HepG2 (cell line): ENCODE measurements at regions not wholly inside any gene's neighbourhood (a gene's known extent, or its start where the extent isn't known, plus 50 kb on each side); places are given as distances from the start of the nearest gene placed in this dataset.

Source experiments
- ATAC-seq: fragments of 200-7000 bp; cut with Tn5 transposase; 3 replicates; pipeline ENCODE4 v1.9.1; 2020; ENCODE audit warnings: mild to moderate bottlenecking, moderate library complexity
- BruUV-seq: library from RNA; stranded (reverse); fragments of 400-500 nt; replicated peaks from 2 replicates; lab custom pipeline; 2021; lab: Mats Ljungman, UMichigan
- CTCF ChIA-PET: fragments of 300-600 bp; formaldehyde crosslinking; extraction: SDS; loops from one replicate; lab custom pipeline; 2021; ENCODE audit warnings: low total read pairs, inconsistent platforms, low intra/inter-chr PET ratio; lab: Yijun Ruan, JAX
- POLR2A ChIA-PET: fragments of 350-600 bp; sonication (Branson Sonifier 250); formaldehyde crosslinking; loops from one replicate; lab custom pipeline; 2020; ENCODE audit warnings: antibody characterized with exemption, inconsistent platforms; lab: Yijun Ruan, JAX
- DNase-seq: peaks from one replicate; pipeline ENCODE4 v3.0.0-alpha.2; 2015; ENCODE audit warnings: low spot score
- FAIRE-seq: peaks from 3 replicates; lab custom pipeline; 2011; peaks lifted over from hg19 to GRCh38; lab: Jason Lieb, UNC
- H2AFZ ChIP-seq: one replicate; pipeline ENCODE4 v1.6.1; 2011; ENCODE audit warnings: low read length, inconsistent platforms
- H3K27ac ChIP-seq: fragments of 300-600 bp; 3 replicates; pipeline ENCODE4 v1.8.0; 2011; ENCODE audit warnings: mixed run types, mild to moderate bottlenecking, mixed read lengths, low read length, inconsistent platforms; ENCODE audit not compliant: insufficient read depth; ENCODE audit errors: extremely low read length
- H3K27me3 ChIP-seq, 2 experiments: fragments of 200-600 bp in 1 of 2; 2 replicates in 1 of 2; 3 replicates in 1 of 2; pipeline versions ENCODE4 v1.6.0 to v1.8.0; 2011; ENCODE audit warnings: low read length in 2 of 2, mild to moderate bottlenecking in 2 of 2, moderate library complexity in 2 of 2, inconsistent platforms in 1 of 2; ENCODE audit not compliant: insufficient read depth in 2 of 2, control insufficient read depth in 1 of 2
- H3K36me3 ChIP-seq, 2 experiments: fragments of 200-600 bp in 1 of 2; replicated peaks in 1 of 2; 2 replicates in 1 of 2; 3 replicates in 1 of 2; pipeline versions ENCODE4 v1.5.1 to v1.8.0; 2011; ENCODE audit warnings: low read length in 2 of 2, inconsistent platforms in 1 of 2; ENCODE audit not compliant: insufficient read depth in 2 of 2, control insufficient read depth in 1 of 2
- H3K4me1 ChIP-seq: 2 replicates; pipeline ENCODE4 v1.5.1; 2012; ENCODE audit warnings: low read length, inconsistent platforms; ENCODE audit not compliant: insufficient read depth
- H3K4me2 ChIP-seq: 2 replicates; pipeline ENCODE4 v1.6.0; 2011; ENCODE audit warnings: low read depth, low read length, inconsistent platforms
- H3K4me3 ChIP-seq, 3 experiments: fragments of 200-600 bp in 1 of 3; sonication (generic), shearing (Covaris generic) in 1 of 3; replicated peaks in 1 of 3; 2 replicates each; pipeline ENCODE4 v1.5.1; 2011 to 2016; ENCODE audit warnings: low read length in 3 of 3, inconsistent platforms in 2 of 3, low read depth in 2 of 3, mild to moderate bottlenecking in 2 of 3, control low read depth in 1 of 3, mixed read lengths in 1 of 3; ENCODE audit not compliant: insufficient read depth in 1 of 3
- H3K79me2 ChIP-seq: one replicate; pipeline ENCODE4 v1.6.1; 2011; ENCODE audit warnings: low read length, inconsistent platforms; ENCODE audit not compliant: insufficient read depth
- H3K9ac ChIP-seq: 2 replicates; pipeline ENCODE4 v1.6.0; 2011; ENCODE audit warnings: mild to moderate bottlenecking, low read depth, low read length, inconsistent platforms; ENCODE audit not compliant: insufficient read depth
- H3K9me3 ChIP-seq: 2 replicates; pipeline ENCODE4 v1.5.1; 2012; ENCODE audit warnings: mild to moderate bottlenecking, low read length
- H4K20me1 ChIP-seq: 2 replicates; pipeline ENCODE4 v1.6.0; 2011; ENCODE audit warnings: inconsistent platforms, mild to moderate bottlenecking, low read length, moderate library complexity; ENCODE audit not compliant: insufficient read depth
- HDAC2 ChIP-seq: sonication (generic); formaldehyde crosslinking; IDR thresholded peaks from 2 replicates; pipeline ENCODE4 v1.4.0; 2020; ENCODE audit warnings: missing genetic modification reagents
- KDM5B ChIP-seq: sonication (generic); formaldehyde crosslinking; IDR thresholded peaks from 2 replicates; pipeline ENCODE4 v1.4.0; 2020; ENCODE audit warnings: missing genetic modification reagents, mild to moderate bottlenecking, borderline replicate concordance
- SMC3 ChIP-seq: IDR thresholded peaks from 2 replicates; pipeline ENCODE4 v1.6.1; 2011; ENCODE audit warnings: low read length, improper control_type of control experiment
- TCF7L2 ChIP-seq: IDR thresholded peaks from 2 replicates; pipeline ENCODE4 v1.6.1; 2011; ENCODE audit warnings: mild to moderate bottlenecking, low read depth, low read length, moderate library complexity
- ZFX ChIP-seq: sonication (generic); formaldehyde crosslinking; IDR thresholded peaks from 2 replicates; pipeline ENCODE4 v1.4.0; 2020; ENCODE audit warnings: mild to moderate bottlenecking, low read depth, missing genetic modification reagents, moderate library complexity
- ZNF547 ChIP-seq: sonication (generic); formaldehyde crosslinking; IDR thresholded peaks from 2 replicates; pipeline ENCODE4 v1.5.1; 2020; ENCODE audit warnings: mild to moderate bottlenecking, missing genetic modification reagents
- WGBS: methylation state at CpG from one replicate; pipeline ENCODE4 v1.1.6; 2017; ENCODE audit warnings: low lambda C conversion rate; 5-methylcytosine and 5-hydroxymethylcytosine counted together
- in situ Hi-C: cut with HindIII; loops from 2 replicates; pipeline ENCODE4 v1.10.0; 2017; ENCODE audit warnings: low pct_unique_long_range_greater_than_20kb; ENCODE audit not compliant: extremely low pct_ligation_motif_present
- intact Hi-C: fragments of 100-400 bp; cut with micrococcal nuclease; formaldehyde crosslinking; loops from one replicate; pipeline ENCODE4 v1.10.0; 2022; ENCODE audit not compliant: unreplicated experiment

DNA sequence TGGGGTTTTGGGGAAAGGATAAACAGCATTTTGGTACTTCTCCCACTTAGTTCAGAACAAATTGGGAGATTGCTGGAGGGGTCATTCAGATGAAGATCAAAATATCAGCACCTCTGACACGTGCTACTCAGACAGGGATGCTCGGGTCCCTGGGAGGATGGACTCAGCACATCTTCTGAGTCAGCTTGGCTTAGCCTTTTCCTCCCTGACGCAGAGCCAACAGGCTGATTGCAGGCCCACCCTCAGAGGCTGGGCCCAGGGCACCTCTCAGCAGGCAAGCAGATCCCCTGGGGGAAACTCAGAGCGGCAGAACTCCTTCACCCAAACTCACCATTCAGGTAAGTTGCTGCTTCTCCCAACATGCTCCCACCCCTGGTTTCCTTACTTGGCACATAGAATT is 304.9 kb downstream of the TLE3 start:
- intact Hi-C loops = no loop called here
- CTCF ChIA-PET = no interaction called here
- no peak overlapping the region for H3K9ac ChIP-seq
- no peaks in the 10 kb centered on the region for H3K9me3 ChIP-seq
- no peak overlapping the region for H3K4me2 ChIP-seq
- H3K4me3 ChIP-seq = no peak overlapping the region
- no peak overlapping the region for H2AFZ ChIP-seq
- FAIRE-seq = no peak
- no peaks in the 10 kb centered on the region for H4K20me1 ChIP-seq
- peaks cover 1 to 12% of the 10 kb centered on the region in 2 experiments; a peak in 4 of 5 replicates for H3K27me3 ChIP-seq
- TF ChIP-seq HDAC2 (CRISPR knock-in tag) (no peak), SMC3 (no peak), TCF7L2 (no peak)
- TF ChIP-seq, all 625 proteins: peak for 0
- no TSS peak for BruUV-seq
- no peaks in the 10 kb centered on the region for H3K79me2 ChIP-seq
- no peaks in the 10 kb centered on the region for H3K36me3 ChIP-seq
- no peaks in the 10 kb centered on the region for H3K4me1 ChIP-seq
- WGBS = 37% methylated on average over 3 of the region's 4 CpGs
- POLR2A ChIA-PET = no interaction called here
- DNase-seq = no peak
- no peak for ATAC-seq
- no peak overlapping the region for H3K27ac ChIP-seq
- in situ Hi-C loops = no loop called here

DNA sequence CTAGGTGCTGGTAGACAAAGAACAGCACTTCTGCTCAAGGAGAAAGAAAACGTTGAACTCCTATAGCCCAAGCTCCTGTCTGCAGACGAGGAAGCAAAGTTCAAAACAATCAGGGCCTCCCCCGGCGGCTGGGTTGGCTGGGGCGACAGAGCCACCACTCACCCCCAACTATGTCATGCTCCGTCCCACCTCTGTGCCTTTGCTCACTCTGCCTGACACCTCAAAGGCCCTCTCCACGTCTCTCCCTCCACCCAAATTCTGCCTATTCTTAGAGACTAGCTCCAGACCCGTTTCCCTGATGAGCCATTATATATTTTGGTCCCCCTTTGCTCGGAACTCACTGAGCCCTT is 304.3 kb downstream of the TLE3 start:
- H3K27ac ChIP-seq = no peak overlapping the region
- TF ChIP-seq ZFX (CRISPR knock-in tag) (no peak), KDM5B (CRISPR knock-in tag) (no peak), ZNF547 (no peak)
- TF ChIP-seq, all 625 proteins: peak for 0
- 14% methylated on average over 4 of the region's 9 CpGs for WGBS
- no TSS peak for BruUV-seq
- intact Hi-C loops (no loop called here), in situ Hi-C loops (no loop called here)
- no peaks in the 10 kb centered on the region for H3K79me2 ChIP-seq
- H2AFZ ChIP-seq = no peak overlapping the region
- H3K9ac ChIP-seq = no peak overlapping the region
- no peaks in the 10 kb centered on the region for H4K20me1 ChIP-seq
- ATAC-seq (no peak), FAIRE-seq (no peak), DNase-seq (no peak)
- H3K4me2 ChIP-seq = no peak overlapping the region
- CTCF ChIA-PET = no interaction called here
- peaks cover 1 to 9% of the 10 kb centered on the region in 2 experiments; a peak in 4 of 5 replicates for H3K27me3 ChIP-seq
- no peak overlapping the region for H3K4me3 ChIP-seq
- POLR2A ChIA-PET = no interaction called here
- no peaks in the 10 kb centered on the region for H3K4me1 ChIP-seq
- H3K9me3 ChIP-seq = no peaks in the 10 kb centered on the region
- H3K36me3 ChIP-seq = no peaks in the 10 kb centered on the region
